ENCODE measurements at regions not wholly inside any gene's neighbourhood (a gene's known extent, or its start where the extent isn't known, plus 50 kb on each side); places are given as distances from the start of the nearest gene placed in this dataset.

DNA sequence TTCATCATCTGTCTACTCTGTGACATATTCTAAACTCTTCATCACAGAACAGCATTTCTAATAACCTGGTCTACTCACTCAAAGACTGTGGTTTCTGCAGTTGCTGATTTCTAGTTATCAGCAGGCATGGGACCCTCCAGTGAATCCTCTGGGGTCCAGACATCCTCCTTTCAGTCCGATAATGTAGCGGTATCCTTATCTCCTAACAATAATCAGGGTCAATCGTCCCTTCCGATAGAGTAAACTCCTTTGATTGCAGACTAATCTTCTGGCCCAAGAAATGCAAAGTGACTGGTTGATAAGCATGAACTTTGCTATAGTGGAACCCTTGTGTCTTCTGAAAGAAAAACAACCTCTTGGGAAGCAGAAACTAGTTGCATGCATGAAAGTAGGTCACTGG, 1209.8 kb upstream of the CELF2 start:
- no peak overlapping the region for H3K4me3 ChIP-seq (replicated peaks in 1 of 2; ENCODE audit: low read depth in 1 of 2, low read length in 2 of 2)
- peaks cover 9 to 12% of the 10 kb centered on the region in 2 experiments; a peak in 3 of 4 replicates for H3K9me3 ChIP-seq (ENCODE audit: control insufficient read depth in 1 of 2, insufficient read depth in 1 of 2, low read depth in 1 of 2, low read length in 2 of 2)
- H4K20me1 ChIP-seq (ENCODE audit: insufficient read depth) = no peaks in the 10 kb centered on the region
- H3K79me2 ChIP-seq (ENCODE audit: insufficient read depth, low read length) = no peaks in the 10 kb centered on the region
- no peaks in the 10 kb centered on the region for H3K4me1 ChIP-seq (ENCODE audit: control insufficient read depth in 1 of 2, insufficient read depth in 2 of 2, low read length in 2 of 2)
- no peaks in the 10 kb centered on the region for H3K9me2 ChIP-seq (ENCODE audit: insufficient read depth)
- DNase-seq (ENCODE audit: low read depth, low spot score) (no peak), ATAC-seq (no peak)
- BruUV-seq (replicated peaks) = no TSS peak
- TF ChIP-seq POLR2A (IDR thresholded peaks at IDR 0.05; ENCODE audit: borderline replicate concordance, extremely low read depth, insufficient read depth, insufficient read length) (no peak), EZH2 (IDR thresholded peaks at IDR 0.05) (no peak)
- TF ChIP-seq, protein P1, sequence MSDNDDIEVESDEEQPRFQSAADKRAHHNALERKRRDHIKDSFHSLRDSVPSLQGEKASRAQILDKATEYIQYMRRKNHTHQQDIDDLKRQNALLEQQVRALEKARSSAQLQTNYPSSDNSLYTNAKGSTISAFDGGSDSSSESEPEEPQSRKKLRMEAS (IDR thresholded peaks at IDR 0.05) = no peak
- ChIA-PET POLR2A (no interaction called here), CTCF (no interaction called here), RAD21 (ENCODE audit: low non-redundant PET in 1 of 2, low total read pairs in 2 of 2, uncharacterized antibody in 2 of 2, unreplicated experiment in 2 of 2) (no interaction called here)
- no peak overlapping the region for H3K9ac ChIP-seq (ENCODE audit: low read length)
- H2AFZ ChIP-seq (ENCODE audit: low read depth, low read length, poor library complexity, severe bottlenecking) = no peak overlapping the region
- H3K27ac ChIP-seq (ENCODE audit: low read depth, low read length) = no peak overlapping the region
- H3K27me3 ChIP-seq (ENCODE audit: insufficient read depth, low read length) = no peaks in the 10 kb centered on the region
- H3K4me2 ChIP-seq (ENCODE audit: low read length) = no peak overlapping the region
- no peaks in the 10 kb centered on the region for H3K36me3 ChIP-seq (ENCODE audit: control insufficient read depth in 1 of 2, insufficient read depth in 2 of 2, low read length in 2 of 2)
- intact Hi-C loops (cut with micrococcal nuclease) = no loop called here

DNA sequence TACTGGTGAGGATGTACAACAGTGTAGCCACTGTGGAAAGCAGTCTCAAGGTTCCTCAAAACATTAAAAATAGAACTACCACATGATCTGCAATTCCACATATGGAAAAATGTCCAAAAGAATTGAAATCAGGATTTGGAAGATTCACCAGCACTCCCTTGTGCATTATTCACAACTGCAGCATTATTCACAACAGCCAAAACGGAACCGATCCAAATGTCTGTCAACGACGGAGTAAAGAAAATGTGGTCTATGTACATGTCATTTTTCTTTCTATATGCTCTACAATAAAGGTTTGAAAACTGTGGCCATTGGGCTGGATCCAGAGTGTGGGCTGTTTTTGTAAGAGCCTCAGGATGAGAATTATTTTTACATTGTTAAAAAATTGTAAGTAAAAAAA, 1206.1 kb upstream of the CELF2 start:
- ATAC-seq = no peak
- H4K20me1 ChIP-seq (ENCODE audit: insufficient read depth) = no peaks in the 10 kb centered on the region
- RAD21 ChIA-PET (ENCODE audit: low non-redundant PET in 1 of 2, low total read pairs in 2 of 2, uncharacterized antibody in 2 of 2, unreplicated experiment in 2 of 2) = no interaction called here

More for the DNA sequence above, 1206.1 kb upstream of the CELF2 start:
- Histone ChIP-seq H3K9me2 (ENCODE audit: insufficient read depth) (no peaks in the 10 kb centered on the region), H3K79me2 (ENCODE audit: insufficient read depth, low read length) (no peaks in the 10 kb centered on the region), H3K4me3 (replicated peaks in 1 of 2; ENCODE audit: low read depth in 1 of 2, low read length in 2 of 2) (no peak overlapping the region), H3K9me3 (ENCODE audit: control insufficient read depth in 1 of 2, insufficient read depth in 1 of 2, low read depth in 1 of 2, low read length in 2 of 2) (peaks cover 17 to 21% of the 10 kb centered on the region in 2 experiments; a peak in 3 of 4 replicates), H3K36me3 (ENCODE audit: control insufficient read depth in 1 of 2, insufficient read depth in 2 of 2, low read length in 2 of 2) (no peaks in the 10 kb centered on the region), H3K9ac (ENCODE audit: low read length) (no peak overlapping the region), H2AFZ (ENCODE audit: low read depth, low read length, poor library complexity, severe bottlenecking) (no peak overlapping the region), H3K4me1 (ENCODE audit: control insufficient read depth in 1 of 2, insufficient read depth in 2 of 2, low read length in 2 of 2) (no peaks in the 10 kb centered on the region), H3K4me2 (ENCODE audit: low read length) (no peak overlapping the region), H3K27me3 (ENCODE audit: insufficient read depth, low read length) (no peaks in the 10 kb centered on the region), H3K27ac (ENCODE audit: low read depth, low read length) (no peak overlapping the region)
- BruUV-seq (replicated peaks) = no TSS peak
- intact Hi-C loops (cut with micrococcal nuclease) = no loop called here
- POLR2A ChIA-PET = no interaction called here
- TF ChIP-seq TCF7L2 (IDR thresholded peaks at IDR 0.05; ENCODE audit: borderline replicate concordance, extremely low read depth, insufficient read depth, insufficient read length) = no peak
- TF ChIP-seq CBX3 (IDR thresholded peaks at IDR 0.05; ENCODE audit: low read depth) = no peak
- DNase-seq (ENCODE audit: low read depth, low spot score) = no peak
- CTCF ChIA-PET = no interaction called here

Measured in HCT116 (cell line).